RWPE1 (cell line): ENCODE measurements at regions not wholly inside any gene's neighbourhood (a gene's known extent, or its start where the extent isn't known, plus 50 kb on each side); places are given as distances from the start of the nearest gene placed in this dataset.

Source experiments
- CTCF ChIA-PET: fragments of 350-600 bp; sonication (Branson Sonifier 250); formaldehyde crosslinking; extraction: SDS; loops from one replicate; lab custom pipeline; 2021; lab: Yijun Ruan, JAX
- POLR2A ChIA-PET: fragments of 400-600 bp; formaldehyde crosslinking; extraction: SDS; loops from one replicate; lab custom pipeline; 2020; ENCODE audit warnings: antibody characterized with exemption; ENCODE audit not compliant: low non-redundant PET; lab: Yijun Ruan, JAX
- DNase-seq: peaks from one replicate; pipeline ENCODE4 v3.0.0; 2012; ENCODE audit warnings: low spot score
- H3K27ac ChIP-seq: fragments of 450-650 bp; 2 replicates; pipeline ENCODE4 v1.5.1; 2017
- CTCF ChIP-seq: fragments of 450-650 bp; conservative IDR thresholded peaks from 2 replicates; pipeline ENCODE4 v1.5.1; 2017; ENCODE audit warnings: low read depth, mild to moderate bottlenecking

- CTCF ChIA-PET: no interaction called here
- no peak overlapping the region for H3K27ac ChIP-seq
- TF ChIP-seq CTCF: no peak
- POLR2A ChIA-PET: no interaction called here
- no peak for DNase-seq
Measured at GRCh38 chrX:22912616-22913015, 87.1 kb upstream of the DDX53 start.

DNA sequence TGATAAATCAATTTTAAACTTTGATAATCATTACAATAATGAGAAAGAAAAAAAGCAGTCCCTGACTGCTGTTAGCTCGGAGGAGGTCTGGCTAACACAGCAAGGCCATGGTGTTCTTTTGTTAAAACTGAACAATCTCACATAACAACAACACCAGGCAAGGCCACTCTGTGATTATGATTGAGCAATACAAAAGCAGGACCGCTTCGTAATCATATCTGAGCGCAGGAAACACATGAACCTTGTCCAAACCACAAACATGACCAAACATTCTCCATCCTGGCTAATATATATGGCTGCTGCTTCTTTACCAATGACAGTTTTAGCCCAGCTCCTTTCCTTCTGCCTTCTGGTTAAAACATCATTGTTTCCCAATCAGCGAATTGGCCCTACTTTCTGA is 76.8 kb upstream of the DDX53 start:
- ChIA-PET CTCF (no interaction called here), POLR2A (no interaction called here)
- TF ChIP-seq CTCF: no peak
- DNase-seq: no peak
- no peak overlapping the region for H3K27ac ChIP-seq

- TF ChIP-seq CTCF: no peak
- no peak for DNase-seq
- CTCF ChIA-PET: no interaction called here
- H3K27ac ChIP-seq: no peak overlapping the region
- POLR2A ChIA-PET: no interaction called here
Measured at GRCh38 chrX:22934640-22935039, 65.1 kb upstream of the DDX53 start.

- CTCF ChIA-PET: no interaction called here
- POLR2A ChIA-PET: no interaction called here
- DNase-seq: no peak
- H3K27ac ChIP-seq: no peak overlapping the region
- no peak for TF ChIP-seq CTCF
Measured at GRCh38 chrX:22944945-22945344, 54.8 kb upstream of the DDX53 start.
